Type B pancreatic cell (in vitro differentiated cells): ENCODE measurements at regions not wholly inside any gene's neighbourhood (a gene's known extent, or its start where the extent isn't known, plus 50 kb on each side); places are given as distances from the start of the nearest gene placed in this dataset.

ENCODE experiments used
- DNase-seq: peaks from one replicate; pipeline ENCODE4 v3.0.0; 2021; ENCODE audit warnings: mixed read lengths; ENCODE audit not compliant: unreplicated experiment; ENCODE audit errors: extremely low spot score
- H3K27ac Mint-ChIP-seq: 2 replicates; pipeline ENCODE4 v1.8.0; 2021; ENCODE audit warnings: mild to moderate bottlenecking, mixed read lengths
- H3K27me3 Mint-ChIP-seq: 2 replicates; pipeline ENCODE4 v1.8.0; 2021; ENCODE audit warnings: mixed read lengths
- H3K36me3 Mint-ChIP-seq: 2 replicates; pipeline ENCODE4 v1.8.0; 2021; ENCODE audit warnings: mixed read lengths
- H3K4me1 Mint-ChIP-seq: one replicate; pipeline ENCODE4 v1.8.0; 2021; ENCODE audit warnings: mixed read lengths; ENCODE audit not compliant: unreplicated experiment
- H3K4me3 Mint-ChIP-seq: 2 replicates; pipeline ENCODE4 v1.8.0; 2021; ENCODE audit warnings: mild to moderate bottlenecking, mixed read lengths
- H3K9me3 Mint-ChIP-seq: 2 replicates; pipeline ENCODE4 v1.8.0; 2021; ENCODE audit warnings: mixed read lengths
- TF ChIP-seq, protein P1 (sequence below): fragments of 200-600 bp; sonication (generic); conservative IDR thresholded peaks from 2 replicates; pipeline ENCODE4 v1.5.0; 2021; ENCODE audit warnings: antibody characterized with exemption, mild to moderate bottlenecking

DNA sequence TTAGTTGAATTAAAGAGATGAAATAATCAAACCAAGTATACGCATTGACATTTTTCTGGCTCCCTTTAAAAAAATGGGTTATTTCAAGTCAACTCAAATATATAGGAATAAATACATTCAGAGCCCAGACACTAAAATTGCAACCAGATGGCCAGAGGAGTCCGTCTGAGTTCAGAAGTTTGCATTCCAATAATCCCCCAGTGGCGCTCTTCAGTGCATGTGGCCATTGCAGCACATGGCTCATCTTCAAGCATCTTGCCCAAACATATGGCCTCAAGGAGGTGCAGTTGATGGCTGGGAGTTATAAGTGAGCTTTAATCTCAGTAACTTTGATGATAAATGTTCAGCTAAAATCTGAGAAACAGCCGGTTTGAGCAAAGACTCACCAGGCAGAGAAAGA, 295.8 kb upstream of the LRRN1 start:
- peak overlapping the region; percentile 14 for H3K4me3 Mint-ChIP-seq
- peaks cover 2% of the 10 kb centered on the region for H3K27me3 Mint-ChIP-seq
- H3K27ac Mint-ChIP-seq: no peak overlapping the region
- H3K4me1 Mint-ChIP-seq: peaks cover 20% of the 10 kb centered on the region
- TF ChIP-seq, protein P1, sequence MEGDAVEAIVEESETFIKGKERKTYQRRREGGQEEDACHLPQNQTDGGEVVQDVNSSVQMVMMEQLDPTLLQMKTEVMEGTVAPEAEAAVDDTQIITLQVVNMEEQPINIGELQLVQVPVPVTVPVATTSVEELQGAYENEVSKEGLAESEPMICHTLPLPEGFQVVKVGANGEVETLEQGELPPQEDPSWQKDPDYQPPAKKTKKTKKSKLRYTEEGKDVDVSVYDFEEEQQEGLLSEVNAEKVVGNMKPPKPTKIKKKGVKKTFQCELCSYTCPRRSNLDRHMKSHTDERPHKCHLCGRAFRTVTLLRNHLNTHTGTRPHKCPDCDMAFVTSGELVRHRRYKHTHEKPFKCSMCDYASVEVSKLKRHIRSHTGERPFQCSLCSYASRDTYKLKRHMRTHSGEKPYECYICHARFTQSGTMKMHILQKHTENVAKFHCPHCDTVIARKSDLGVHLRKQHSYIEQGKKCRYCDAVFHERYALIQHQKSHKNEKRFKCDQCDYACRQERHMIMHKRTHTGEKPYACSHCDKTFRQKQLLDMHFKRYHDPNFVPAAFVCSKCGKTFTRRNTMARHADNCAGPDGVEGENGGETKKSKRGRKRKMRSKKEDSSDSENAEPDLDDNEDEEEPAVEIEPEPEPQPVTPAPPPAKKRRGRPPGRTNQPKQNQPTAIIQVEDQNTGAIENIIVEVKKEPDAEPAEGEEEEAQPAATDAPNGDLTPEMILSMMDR: no peak
- no peak for DNase-seq
- H3K9me3 Mint-ChIP-seq: peaks cover 6% of the 10 kb centered on the region
- peaks cover 5% of the 10 kb centered on the region for H3K36me3 Mint-ChIP-seq

- Mint-ChIP-seq H3K27ac (no peak overlapping the region), H3K36me3 (peaks cover 5% of the 10 kb centered on the region)
- TF ChIP-seq, protein P1: no peak
Observed at GRCh38 chr3:3499987-3500386, 299.2 kb upstream of the LRRN1 start.

GRCh38 chr3:3499012-3499562, 300.1 kb upstream of the LRRN1 start:
- DNase-seq: no peak
- Mint-ChIP-seq H3K4me3 (no peak overlapping the region), H3K27me3 (peaks cover 2% of the 10 kb centered on the region), H3K9me3 (peaks cover 6% of the 10 kb centered on the region), H3K27ac (no peak overlapping the region), H3K36me3 (peaks cover 5% of the 10 kb centered on the region), H3K4me1 (peaks cover 8% of the 10 kb centered on the region)
- TF ChIP-seq, protein P1: no peak

More at GRCh38 chr3:3499987-3500386, 299.2 kb upstream of the LRRN1 start:
- Mint-ChIP-seq H3K4me1 (peaks cover 17% of the 10 kb centered on the region), H3K4me3 (no peak overlapping the region), H3K27me3 (peaks cover 2% of the 10 kb centered on the region), H3K9me3 (peaks cover 6% of the 10 kb centered on the region)
- no peak for DNase-seq

DNA sequence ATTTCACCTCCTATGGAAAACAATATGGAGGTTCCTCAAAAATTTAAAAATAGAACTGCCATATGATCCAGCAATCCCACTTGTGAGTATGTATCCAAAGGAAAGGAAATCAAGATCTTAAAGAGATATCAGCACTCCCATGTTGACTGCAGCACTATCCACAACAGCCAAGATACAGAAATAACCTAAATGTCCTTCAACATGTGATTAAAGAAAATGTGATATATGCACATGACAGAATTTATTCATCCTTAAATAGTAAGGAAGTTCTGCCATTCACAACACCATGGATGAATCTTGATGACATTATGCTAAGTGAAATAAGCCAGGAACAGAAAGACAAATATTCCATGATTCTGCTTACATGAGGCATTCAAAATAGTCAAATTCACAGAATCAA, 303.6 kb upstream of the LRRN1 start:
- no peaks in the 10 kb centered on the region for H3K4me1 Mint-ChIP-seq
- peaks cover 6% of the 10 kb centered on the region for H3K9me3 Mint-ChIP-seq
- H3K4me3 Mint-ChIP-seq: no peak overlapping the region
- no peak for DNase-seq
- no peaks in the 10 kb centered on the region for H3K27me3 Mint-ChIP-seq
- TF ChIP-seq, protein P1: no peak
- H3K27ac Mint-ChIP-seq: no peak overlapping the region
- no peaks in the 10 kb centered on the region for H3K36me3 Mint-ChIP-seq

DNA sequence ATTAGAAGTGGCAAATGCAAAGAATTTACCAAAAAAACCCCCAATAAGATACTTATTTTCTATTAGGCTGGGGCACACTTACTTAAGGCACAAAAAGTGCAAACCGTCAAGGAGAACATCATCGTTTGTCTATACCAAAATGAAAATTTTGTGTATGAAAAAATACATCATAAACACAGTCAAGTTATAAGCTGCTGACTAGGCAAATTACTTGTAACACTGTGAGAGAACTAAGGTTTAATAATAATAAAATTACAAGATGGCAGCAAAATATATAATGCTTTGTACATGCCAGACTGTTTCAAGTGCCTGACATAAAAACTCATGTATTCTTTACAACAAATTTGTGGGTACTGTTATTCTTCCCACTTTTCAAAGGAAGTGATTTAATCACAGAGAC, 297.2 kb upstream of the CRBN start:
- no peak overlapping the region for H3K4me3 Mint-ChIP-seq
- H3K9me3 Mint-ChIP-seq: no peaks in the 10 kb centered on the region
- no peak for DNase-seq
- no peaks in the 10 kb centered on the region for H3K36me3 Mint-ChIP-seq
- H3K4me1 Mint-ChIP-seq: no peaks in the 10 kb centered on the region
- no peak overlapping the region for H3K27ac Mint-ChIP-seq
- TF ChIP-seq, protein P1: no peak
- no peaks in the 10 kb centered on the region for H3K27me3 Mint-ChIP-seq

DNA sequence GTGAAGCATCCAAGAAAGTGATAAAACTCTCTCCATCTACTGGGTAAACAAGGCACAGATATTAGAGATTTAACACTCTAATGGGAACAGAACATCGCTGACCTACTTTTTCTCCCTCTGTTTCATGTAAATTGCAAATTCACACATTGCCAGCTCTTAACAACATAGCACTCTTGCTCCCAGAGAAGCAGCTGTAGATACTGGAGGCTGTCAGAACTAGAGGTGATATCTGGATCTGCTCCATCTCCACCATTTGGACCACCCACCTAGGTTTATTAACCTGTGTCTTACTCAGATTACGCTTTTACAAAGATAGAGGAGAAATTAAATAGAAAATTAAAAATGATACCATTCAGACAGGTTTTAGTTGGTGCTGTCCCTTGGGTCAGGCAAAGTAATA, 289.1 kb upstream of the CRBN start:
- H3K27me3 Mint-ChIP-seq: peaks cover 2% of the 10 kb centered on the region
- no peaks in the 10 kb centered on the region for H3K4me1 Mint-ChIP-seq
- no peaks in the 10 kb centered on the region for H3K9me3 Mint-ChIP-seq
- no peak overlapping the region for H3K4me3 Mint-ChIP-seq
- no peak for DNase-seq
- TF ChIP-seq, protein P1: no peak
- H3K36me3 Mint-ChIP-seq: no peaks in the 10 kb centered on the region
- H3K27ac Mint-ChIP-seq: no peak overlapping the region
